GM12892 (cell line): ENCODE measurements at regions not wholly inside any gene's neighbourhood (a gene's known extent, or its start where the extent isn't known, plus 50 kb on each side); places are given as distances from the start of the nearest gene placed in this dataset.

Experiments
- POLR2A ChIP-seq: IDR thresholded peaks from 2 replicates; pipeline ENCODE4 v1.6.1; 2011; ENCODE audit warnings: low read depth, low read length, control low read depth
- POLR2AphosphoS5 ChIP-seq: IDR thresholded peaks from 2 replicates; pipeline ENCODE4 v1.6.1; 2011; ENCODE audit warnings: low read depth, low read length, control low read depth
- TAF1 ChIP-seq: IDR thresholded peaks from 2 replicates; pipeline ENCODE4 v1.6.1; 2011; ENCODE audit warnings: low read depth, mild to moderate bottlenecking, control low read depth, low read length, borderline replicate concordance

GRCh38 chr18:40447820-40448219 lies 1507.2 kb upstream of the PIK3C3 start:
- no peak for TF ChIP-seq POLR2AphosphoS5
- TF ChIP-seq POLR2A: no peak
- TF ChIP-seq TAF1: no peak
